OCI-LY1 (cell line): ENCODE measurements at regions not wholly inside any gene's neighbourhood (a gene's known extent, or its start where the extent isn't known, plus 50 kb on each side); places are given as distances from the start of the nearest gene placed in this dataset.

Source experiments
- H2AFZ ChIP-seq: fragments of 200-600 bp; sonication (generic), shearing (Covaris generic); 2 replicates; pipeline ENCODE4 v1.6.0; 2014; ENCODE audit warnings: antibody characterized with exemption, mild to moderate bottlenecking, low read length
- H3F3A ChIP-seq: fragments of 200-600 bp; sonication (generic), shearing (Covaris generic); 2 replicates; pipeline ENCODE4 v1.6.0; 2014; ENCODE audit warnings: mild to moderate bottlenecking, antibody characterized with exemption, low read length, moderate library complexity; ENCODE audit not compliant: insufficient read depth
- H3K27ac ChIP-seq: fragments of 200-600 bp; sonication (generic); 2 replicates; pipeline ENCODE4 v1.5.1; 2014; ENCODE audit warnings: low read length, mixed run types, mild to moderate bottlenecking, low read depth; ENCODE audit not compliant: poor library complexity, severe bottlenecking
- H3K27me3 ChIP-seq: fragments of 200-600 bp; sonication (generic); 2 replicates; pipeline ENCODE4 v1.6.0; 2014; ENCODE audit warnings: antibody characterized with exemption, mild to moderate bottlenecking, low read length, moderate library complexity; ENCODE audit not compliant: insufficient read depth
- H3K36me3 ChIP-seq: fragments of 200-600 bp; sonication (generic); 2 replicates; pipeline ENCODE4 v1.6.1; 2014; ENCODE audit warnings: mild to moderate bottlenecking, antibody characterized with exemption, low read length, moderate library complexity, mixed read lengths; ENCODE audit not compliant: insufficient read depth
- H3K4me1 ChIP-seq: fragments of 200-600 bp; sonication (generic); 2 replicates; pipeline ENCODE4 v1.5.1; 2014; ENCODE audit warnings: mild to moderate bottlenecking, low read length, moderate library complexity; ENCODE audit not compliant: insufficient read depth, severe bottlenecking
- H3K4me2 ChIP-seq: fragments of 200-600 bp; sonication (generic), shearing (Covaris generic); 2 replicates; pipeline ENCODE4 v1.6.1; 2014; ENCODE audit warnings: low read length
- H3K4me3 ChIP-seq: fragments of 200-600 bp; sonication (generic); 2 replicates; pipeline ENCODE4 v1.5.1; 2014; ENCODE audit warnings: low read length, low read depth, mild to moderate bottlenecking, mixed read lengths; ENCODE audit not compliant: poor library complexity, severe bottlenecking
- H3K79me2 ChIP-seq: fragments of 200-600 bp; shearing (Covaris generic); 2 replicates; pipeline ENCODE4 v1.6.1; 2016; ENCODE audit warnings: mixed run types, low read length, mixed read lengths; ENCODE audit not compliant: insufficient read depth
- H3K9ac ChIP-seq: fragments of 200-600 bp; sonication (generic), shearing (Covaris generic); 2 replicates; pipeline ENCODE4 v1.6.1; 2014; ENCODE audit warnings: mild to moderate bottlenecking, low read length, mixed read lengths
- H3K9me2 ChIP-seq: fragments of 200-600 bp; sonication (generic), shearing (Covaris generic); 2 replicates; pipeline ENCODE4 v1.6.1; 2014; ENCODE audit warnings: low read depth, mild to moderate bottlenecking, low read length, mixed read lengths
- H3K9me3 ChIP-seq: fragments of 200-600 bp; shearing (Covaris generic); 2 replicates; pipeline ENCODE4 v1.6.1; 2014; ENCODE audit warnings: low read length, mixed read lengths
- H4K20me1 ChIP-seq: fragments of 200-600 bp; sonication (generic), shearing (Covaris generic); 2 replicates; pipeline ENCODE4 v1.6.0; 2016; ENCODE audit warnings: mild to moderate bottlenecking, low read length; ENCODE audit not compliant: insufficient read depth
- EZH2 ChIP-seq: fragments of 200-600 bp; sonication (generic), shearing (Covaris generic); IDR thresholded peaks from 2 replicates; pipeline ENCODE4 v1.8.0; 2017; ENCODE audit warnings: borderline replicate concordance, mixed run types, mild to moderate bottlenecking, antibody characterized with exemption, low read length, moderate library complexity, mixed read lengths
- TF ChIP-seq, protein P1 (sequence below): fragments of 200-600 bp; sonication (generic), shearing (Covaris generic); IDR thresholded peaks from 2 replicates; pipeline ENCODE4 v1.5.1; 2017; ENCODE audit warnings: mild to moderate bottlenecking, antibody characterized with exemption, low read length, moderate library complexity, mixed read lengths

DNA sequence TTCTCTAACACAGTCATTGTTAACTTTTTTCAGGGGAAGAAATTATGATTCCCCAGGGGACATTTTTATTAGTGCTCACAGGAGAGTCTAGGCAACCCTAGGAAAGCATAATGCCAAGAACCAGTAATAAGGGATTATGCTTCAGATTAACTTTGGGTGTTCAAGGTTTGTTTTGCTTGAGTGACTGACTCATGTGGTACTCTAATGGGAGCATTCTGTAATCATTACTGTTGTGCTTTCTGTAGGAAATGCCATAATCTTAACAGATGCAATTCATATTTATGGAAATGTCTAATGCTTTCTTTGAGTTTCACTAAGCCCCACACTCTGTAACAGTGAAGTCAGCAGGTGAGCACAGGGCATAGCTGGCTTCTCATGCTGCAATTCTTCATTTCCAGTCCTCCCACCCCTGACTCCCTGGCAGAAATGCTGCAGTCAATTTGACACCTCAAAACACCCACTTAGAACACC is 263.4 kb upstream of the MAN1A1 start:
- H3F3A ChIP-seq: no peaks in the 10 kb centered on the region
- no peak overlapping the region for H3K27ac ChIP-seq
- H3K4me2 ChIP-seq: no peak overlapping the region
- H3K4me3 ChIP-seq: no peak overlapping the region
- no peaks in the 10 kb centered on the region for H3K27me3 ChIP-seq
- H3K9me3 ChIP-seq: no peaks in the 10 kb centered on the region
- no peaks in the 10 kb centered on the region for H3K9me2 ChIP-seq
- H4K20me1 ChIP-seq: no peaks in the 10 kb centered on the region
- no peak overlapping the region for H2AFZ ChIP-seq
- no peaks in the 10 kb centered on the region for H3K36me3 ChIP-seq
- no peaks in the 10 kb centered on the region for H3K4me1 ChIP-seq
- TF ChIP-seq EZH2: no peak
- TF ChIP-seq, protein P1, sequence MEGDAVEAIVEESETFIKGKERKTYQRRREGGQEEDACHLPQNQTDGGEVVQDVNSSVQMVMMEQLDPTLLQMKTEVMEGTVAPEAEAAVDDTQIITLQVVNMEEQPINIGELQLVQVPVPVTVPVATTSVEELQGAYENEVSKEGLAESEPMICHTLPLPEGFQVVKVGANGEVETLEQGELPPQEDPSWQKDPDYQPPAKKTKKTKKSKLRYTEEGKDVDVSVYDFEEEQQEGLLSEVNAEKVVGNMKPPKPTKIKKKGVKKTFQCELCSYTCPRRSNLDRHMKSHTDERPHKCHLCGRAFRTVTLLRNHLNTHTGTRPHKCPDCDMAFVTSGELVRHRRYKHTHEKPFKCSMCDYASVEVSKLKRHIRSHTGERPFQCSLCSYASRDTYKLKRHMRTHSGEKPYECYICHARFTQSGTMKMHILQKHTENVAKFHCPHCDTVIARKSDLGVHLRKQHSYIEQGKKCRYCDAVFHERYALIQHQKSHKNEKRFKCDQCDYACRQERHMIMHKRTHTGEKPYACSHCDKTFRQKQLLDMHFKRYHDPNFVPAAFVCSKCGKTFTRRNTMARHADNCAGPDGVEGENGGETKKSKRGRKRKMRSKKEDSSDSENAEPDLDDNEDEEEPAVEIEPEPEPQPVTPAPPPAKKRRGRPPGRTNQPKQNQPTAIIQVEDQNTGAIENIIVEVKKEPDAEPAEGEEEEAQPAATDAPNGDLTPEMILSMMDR: no peak
- no peaks in the 10 kb centered on the region for H3K79me2 ChIP-seq
- no peak overlapping the region for H3K9ac ChIP-seq

DNA sequence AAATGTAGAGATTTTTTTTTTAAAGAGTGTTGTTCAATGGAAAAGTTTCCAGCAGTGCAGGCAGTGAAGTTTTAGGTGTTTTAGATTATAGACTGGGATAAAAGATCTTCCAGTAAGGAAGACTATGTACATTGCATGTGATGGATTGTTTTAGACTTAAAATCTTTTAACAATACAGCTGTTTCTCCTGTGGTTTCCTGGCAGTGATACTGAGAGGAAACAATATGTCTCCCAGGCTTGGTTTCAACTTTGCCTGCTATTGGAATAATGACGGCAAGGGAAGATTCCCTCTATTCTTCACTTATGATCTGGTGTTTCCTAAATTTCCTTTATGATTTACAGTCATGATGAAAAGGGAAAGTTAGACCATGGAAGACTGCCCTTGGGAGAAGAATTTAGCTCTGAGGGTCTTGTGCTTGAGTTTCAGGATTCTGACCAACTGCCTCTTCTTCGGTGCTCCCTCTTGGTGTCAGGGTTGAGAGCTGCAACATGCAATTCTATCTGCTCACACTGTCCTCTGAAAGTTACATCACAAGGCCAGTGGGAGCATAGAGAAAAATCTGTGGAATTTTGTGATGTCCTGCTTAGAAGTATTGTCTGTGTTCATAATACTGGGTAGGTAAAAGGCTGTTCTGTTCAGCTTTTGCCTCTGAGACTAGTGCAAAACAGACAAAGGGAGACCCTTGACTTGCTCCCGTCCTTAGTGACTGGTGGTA is 262.8 kb upstream of the MAN1A1 start:
- Histone ChIP-seq H3K9me2 (no peaks in the 10 kb centered on the region), H3K36me3 (no peaks in the 10 kb centered on the region), H3K27me3 (no peaks in the 10 kb centered on the region), H3K9ac (no peak overlapping the region), H3K4me1 (no peaks in the 10 kb centered on the region), H3K9me3 (no peaks in the 10 kb centered on the region), H4K20me1 (no peaks in the 10 kb centered on the region), H3F3A (no peaks in the 10 kb centered on the region), H2AFZ (no peak overlapping the region), H3K4me2 (no peak overlapping the region), H3K79me2 (no peaks in the 10 kb centered on the region), H3K27ac (no peak overlapping the region), H3K4me3 (no peak overlapping the region)
- TF ChIP-seq EZH2: no peak
- TF ChIP-seq, protein P1: no peak

DNA sequence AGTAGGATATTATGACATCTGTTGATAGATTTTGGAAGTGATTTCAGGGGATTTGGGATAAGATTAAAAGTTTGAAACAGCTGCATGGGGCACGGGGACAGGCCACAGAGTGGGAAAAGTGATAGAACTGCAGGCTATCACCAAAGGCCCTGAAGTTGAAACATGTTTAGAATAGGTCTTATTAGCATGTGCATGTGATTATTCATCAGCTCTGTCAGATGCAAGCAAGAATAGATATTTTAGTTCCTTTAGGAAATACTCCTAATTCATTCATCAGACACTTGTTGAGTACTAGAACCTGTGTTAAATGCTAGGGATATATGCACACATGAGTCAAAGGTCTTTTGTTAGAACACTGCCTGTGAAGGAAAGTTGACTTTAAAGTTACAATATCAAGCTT is 261.2 kb upstream of the MAN1A1 start:
- H3F3A ChIP-seq: no peaks in the 10 kb centered on the region
- no peak overlapping the region for H3K9ac ChIP-seq
- TF ChIP-seq EZH2: no peak
- TF ChIP-seq, protein P1: no peak
- no peak overlapping the region for H3K4me2 ChIP-seq
- no peaks in the 10 kb centered on the region for H3K79me2 ChIP-seq
- H3K9me3 ChIP-seq: no peaks in the 10 kb centered on the region
- no peaks in the 10 kb centered on the region for H3K9me2 ChIP-seq
- no peak overlapping the region for H3K27ac ChIP-seq
- H2AFZ ChIP-seq: no peak overlapping the region
- no peaks in the 10 kb centered on the region for H3K4me1 ChIP-seq
- H3K4me3 ChIP-seq: no peak overlapping the region
- no peaks in the 10 kb centered on the region for H3K36me3 ChIP-seq
- H3K27me3 ChIP-seq: no peaks in the 10 kb centered on the region
- H4K20me1 ChIP-seq: no peaks in the 10 kb centered on the region
